ENCODE measurements at regions not wholly inside any gene's neighbourhood (a gene's known extent, or its start where the extent isn't known, plus 50 kb on each side); places are given as distances from the start of the nearest gene placed in this dataset.

GRCh38 chr7:16975712-16976111, 93.9 kb upstream of the AGR3 start:
- Mint-ChIP-seq H3K4me3 (ENCODE audit: unreplicated experiment) (no peak overlapping the region), H3K9me3 (ENCODE audit: unreplicated experiment) (no peaks in the 10 kb centered on the region), H3K36me3 (ENCODE audit: insufficient read depth, unreplicated experiment) (no peaks in the 10 kb centered on the region), H3K27ac (ENCODE audit: low read depth, unreplicated experiment) (no peak overlapping the region), H3K27me3 (ENCODE audit: insufficient read depth, unreplicated experiment) (no peaks in the 10 kb centered on the region), H3K4me1 (ENCODE audit: insufficient read depth, unreplicated experiment) (peaks cover 16% of the 10 kb centered on the region)
- DNase-seq (ENCODE audit: unreplicated experiment) = no peak
- POLR2A ChIA-PET = interaction anchor here (0.8 kb wide), 1 partner anchor 323 kb away, joined by 3 read pairs; the partner anchor contains the start of gene AHR
- CTCF ChIA-PET = interaction anchor here (0.6 to 1.0 kb wide), 4 partner anchors 15 to 680 kb away, joined by 3 to 4 read pairs (median 3); no protein-coding TSS in a partner anchor
- BruUV-seq (replicated peaks) = no TSS peak
- TF ChIP-seq CTCF (IDR thresholded peaks at IDR 0.05; ENCODE audit: unreplicated experiment) = no peak
- intact Hi-C loops (cut with micrococcal nuclease) = loop anchor here (10.0 kb wide), 1 partner anchor 1369 kb away; no protein-coding TSS in a partner anchor

GRCh38 chr7:16978358-16979244, 96.8 kb upstream of the AGR3 start:
- no peak overlapping the region for H3K27ac Mint-ChIP-seq (ENCODE audit: low read depth, unreplicated experiment)
- H3K27me3 Mint-ChIP-seq (ENCODE audit: insufficient read depth, unreplicated experiment) = no peaks in the 10 kb centered on the region
- intact Hi-C loops (cut with micrococcal nuclease) = loop anchor here (10.0 kb wide), 1 partner anchor 1366 kb away; no protein-coding TSS in a partner anchor
- no peaks in the 10 kb centered on the region for H3K36me3 Mint-ChIP-seq (ENCODE audit: insufficient read depth, unreplicated experiment)
- no peak overlapping the region for H3K4me3 Mint-ChIP-seq (ENCODE audit: unreplicated experiment)
- no peaks in the 10 kb centered on the region for H3K9me3 Mint-ChIP-seq (ENCODE audit: unreplicated experiment)
- ChIA-PET CTCF (interaction anchor here (0.7 to 1.8 kb wide), 9 partner anchors 29 to 792 kb away, joined by 3 to 9 read pairs (median 4); no protein-coding TSS in a partner anchor), POLR2A (interaction anchor here (0.5 to 2.8 kb wide), 9 partner anchors 10 to 320 kb away, joined by 3 to 14 read pairs (median 4); partner anchors contain the start of gene AHR)
- no peak for TF ChIP-seq CTCF (IDR thresholded peaks at IDR 0.05; ENCODE audit: unreplicated experiment)
- no TSS peak for BruUV-seq (replicated peaks)
- H3K4me1 Mint-ChIP-seq (ENCODE audit: insufficient read depth, unreplicated experiment) = peaks cover 22% of the 10 kb centered on the region
- peak; percentile 69 for DNase-seq (ENCODE audit: unreplicated experiment)

- ChIA-PET POLR2A (interaction anchor here (0.6 to 1.0 kb wide), 2 partner anchors 150 to 321 kb away, joined by 4 read pairs; no protein-coding TSS in a partner anchor), CTCF (interaction anchor here (0.6 to 1.8 kb wide), 5 partner anchors 27 to 667 kb away, joined by 3 to 9 read pairs (median 3); no protein-coding TSS in a partner anchor)
- intact Hi-C loops (cut with micrococcal nuclease) = loop anchor here (5.0 to 10.0 kb wide), 3 partner anchors 82 to 554 kb away; no protein-coding TSS in a partner anchor
- no TSS peak for BruUV-seq (replicated peaks)
- H3K27ac Mint-ChIP-seq (ENCODE audit: low read depth, unreplicated experiment) = no peak overlapping the region
- H3K4me3 Mint-ChIP-seq (ENCODE audit: unreplicated experiment) = no peak overlapping the region
- no peak for DNase-seq (ENCODE audit: unreplicated experiment)
- no peaks in the 10 kb centered on the region for H3K27me3 Mint-ChIP-seq (ENCODE audit: insufficient read depth, unreplicated experiment)
- H3K4me1 Mint-ChIP-seq (ENCODE audit: insufficient read depth, unreplicated experiment) = peaks cover 25% of the 10 kb centered on the region
- no peaks in the 10 kb centered on the region for H3K36me3 Mint-ChIP-seq (ENCODE audit: insufficient read depth, unreplicated experiment)
- no peak for TF ChIP-seq CTCF (IDR thresholded peaks at IDR 0.05; ENCODE audit: unreplicated experiment)
- H3K9me3 Mint-ChIP-seq (ENCODE audit: unreplicated experiment) = no peaks in the 10 kb centered on the region
Observed at GRCh38 chr7:16980539-16980938, 98.8 kb upstream of the AGR3 start.
